Spleen (tissue), 11 donors: ENCODE measurements at regions not wholly inside any gene's neighbourhood (a gene's known extent, or its start where the extent isn't known, plus 50 kb on each side); places are given as distances from the start of the nearest gene placed in this dataset.

Experiments
- DNase-seq: peaks from one replicate; pipeline ENCODE4 v3.0.0-alpha.2; 2020
- H3K27ac ChIP-seq, 8 donors: fragments of 200-600 bp; sonication (generic) in 7 of 8; 1 replicate in 4 of 8; 2 replicates in 4 of 8; pipeline versions ENCODE4 v1.5.0 to v1.8.0; 2016 to 2021; ENCODE audit warnings: inconsistent platforms in 4 of 8, mild to moderate bottlenecking in 4 of 8, moderate library complexity in 1 of 8
- H3K27me3 ChIP-seq, 7 donors: fragments of 200-600 bp; sonication (generic) in 6 of 7; replicated peaks in 1 of 7; 1 replicate in 4 of 7; 2 replicates in 3 of 7; pipeline versions ENCODE4 v1.5.0 to v1.8.0; 2016 to 2021; ENCODE audit warnings: inconsistent platforms in 3 of 7, mild to moderate bottlenecking in 1 of 7
- H3K36me3 ChIP-seq, 6 donors: fragments of 200-600 bp; sonication (generic) in 5 of 6; 1 replicate in 4 of 6; 2 replicates in 2 of 6; pipeline versions ENCODE4 v1.5.0 to v1.8.0; 2016 to 2021; ENCODE audit warnings: inconsistent platforms in 2 of 6
- H3K4me1 ChIP-seq, 6 donors: fragments of 200-600 bp; sonication (generic) in 5 of 6; 1 replicate in 3 of 6; 2 replicates in 3 of 6; pipeline versions ENCODE4 v1.5.0 to v1.8.0; 2016 to 2021; ENCODE audit warnings: inconsistent platforms in 3 of 6
- H3K4me3 ChIP-seq, 8 donors: fragments of 200-600 bp; sonication (generic) in 7 of 8; 1 replicate in 4 of 8; 2 replicates in 4 of 8; pipeline versions ENCODE4 v1.5.0 to v1.8.0; 2016 to 2021; ENCODE audit warnings: inconsistent platforms in 4 of 8, mild to moderate bottlenecking in 4 of 8, moderate library complexity in 2 of 8
- H3K9me3 ChIP-seq, 8 donors: fragments of 200-600 bp; sonication (generic) in 7 of 8; 1 replicate in 4 of 8; 2 replicates in 4 of 8; pipeline versions ENCODE4 v1.5.0 to v1.8.0; 2016 to 2021; ENCODE audit warnings: inconsistent platforms in 4 of 8
- CTCF ChIP-seq, 11 experiments: fragments of 200-600 bp in 7 of 11; fragments of 450-650 bp in 4 of 11; sonication (generic) in 4 of 11; IDR thresholded peaks in 8 of 11; conservative IDR thresholded peaks in 3 of 11; 1 replicate in 7 of 11; 2 replicates in 4 of 11; pipeline versions ENCODE4 v1.4.0 to v1.8.0; 2016 to 2021; ENCODE audit warnings: antibody characterized with exemption in 11 of 11, inconsistent platforms in 4 of 11, mild to moderate bottlenecking in 1 of 11
- POLR2A ChIP-seq, 3 donors: fragments of 450-650 bp; IDR thresholded peaks; one replicate each; pipeline ENCODE4 v1.5.1; 2017; ENCODE audit warnings: antibody characterized with exemption in 3 of 3, mild to moderate bottlenecking in 1 of 3
- POLR2AphosphoS5 ChIP-seq, 3 donors: sonication (generic); formaldehyde crosslinking; IDR thresholded peaks; one replicate each; pipeline ENCODE4 v1.5.1; 2017; ENCODE audit warnings: antibody characterized with exemption in 3 of 3
- WGBS, 5 donors: extraction: QIAGEN DNeasy Blood & Tissue Kit in 3 of 5; methylation state at CpG; one replicate each; pipeline versions ENCODE4 v1.1.5 to v1.1.7; 2013 to 2018; 5-methylcytosine and 5-hydroxymethylcytosine counted together
- intact Hi-C: fragments of 100-400 bp; cut with DNase I; formaldehyde crosslinking; loops from one replicate; pipeline ENCODE4 v1.15.0; 2023; ENCODE audit warnings: low total_unique reads
- donor health status: healthy with polysubstance abuse.
- donor health status: DM: no; HTN: no; CAD: no; lungs with moderate emphysema.
- donor health status: DM: no; HTN: no; CAD: no.
- donor health status: Bipolar disorder and iron deficiency.
- donor health status: healthy.
- donor health status: DM: no; HTN: no; CAD: no.
- donor health status: DM: yes; HTN: yes; CAD: no.

GRCh38 chr2:204274429-204274828 lies 270.8 kb upstream of the PARD3B start:
- 93 to 100% (median 96%) methylated on average over 2 of the region's 2 CpGs for WGBS, 5 donors
- peaks cover 0 to 10% (median 0%) of the 10 kb centered on the region in 8 donors for H3K9me3 ChIP-seq
- no peak for DNase-seq
- H3K27me3 ChIP-seq = peaks cover 0 to 17% (median 0%) of the 10 kb centered on the region in 7 donors
- H3K4me3 ChIP-seq = no peak overlapping the region
- H3K36me3 ChIP-seq = no peaks in the 10 kb centered on the region
- no peak overlapping the region for H3K27ac ChIP-seq
- intact Hi-C loops = no loop called here
- no peak for TF ChIP-seq POLR2A (IDR thresholded peaks at IDR 0.05)
- no peak for TF ChIP-seq POLR2AphosphoS5 (IDR thresholded peaks at IDR 0.05)
- TF ChIP-seq CTCF (IDR thresholded peaks at IDR 0.05 in 8 of 11, conservative IDR thresholded peaks at IDR 0.05 in 3 of 11) = no peak
- H3K4me1 ChIP-seq = no peaks in the 10 kb centered on the region

- H3K27me3 ChIP-seq = peaks cover 0 to 17% (median 0%) of the 10 kb centered on the region in 7 donors
- H3K9me3 ChIP-seq = peaks cover 0 to 10% (median 0%) of the 10 kb centered on the region in 8 donors
- H3K27ac ChIP-seq = no peak overlapping the region
- no peaks in the 10 kb centered on the region for H3K4me1 ChIP-seq
- DNase-seq = no peak
- intact Hi-C loops = no loop called here
- H3K4me3 ChIP-seq = no peak overlapping the region
- TF ChIP-seq POLR2AphosphoS5 (IDR thresholded peaks at IDR 0.05) (no peak), CTCF (IDR thresholded peaks at IDR 0.05 in 8 of 11, conservative IDR thresholded peaks at IDR 0.05 in 3 of 11) (no peak), POLR2A (IDR thresholded peaks at IDR 0.05) (no peak)
- 75 to 91% (median 84%) methylated on average over 2 of the region's 2 CpGs for WGBS, 5 donors
- no peaks in the 10 kb centered on the region for H3K36me3 ChIP-seq
These were observed 270.3 kb upstream of the PARD3B start for GRCh38 chr2:204274991-204275390.

GRCh38 chr2:204277226-204277625 lies 268.0 kb upstream of the PARD3B start:
- intact Hi-C loops = no loop called here
- TF ChIP-seq POLR2A (IDR thresholded peaks at IDR 0.05) (no peak), POLR2AphosphoS5 (IDR thresholded peaks at IDR 0.05) (no peak), CTCF (IDR thresholded peaks at IDR 0.05 in 8 of 11, conservative IDR thresholded peaks at IDR 0.05 in 3 of 11) (no peak)
- no peak overlapping the region for H3K4me3 ChIP-seq
- DNase-seq = no peak
- no peaks in the 10 kb centered on the region for H3K9me3 ChIP-seq
- H3K27ac ChIP-seq = no peak overlapping the region
- H3K27me3 ChIP-seq = peaks cover 0 to 17% (median 0%) of the 10 kb centered on the region in 7 donors
- H3K4me1 ChIP-seq = no peaks in the 10 kb centered on the region
- no peaks in the 10 kb centered on the region for H3K36me3 ChIP-seq

GRCh38 chr2:204278454-204278853 lies 266.8 kb upstream of the PARD3B start:
- intact Hi-C loops = no loop called here
- H3K4me1 ChIP-seq = no peaks in the 10 kb centered on the region
- H3K27ac ChIP-seq = no peak overlapping the region
- H3K27me3 ChIP-seq = peaks cover 0 to 15% (median 0%) of the 10 kb centered on the region in 7 donors
- WGBS, 5 donors = 63 to 100% (median 75%) methylated on average over 1 of the region's 1 CpG
- no peak overlapping the region for H3K4me3 ChIP-seq
- no peak for DNase-seq
- no peaks in the 10 kb centered on the region for H3K36me3 ChIP-seq
- TF ChIP-seq POLR2A (IDR thresholded peaks at IDR 0.05) (no peak), POLR2AphosphoS5 (IDR thresholded peaks at IDR 0.05) (no peak), CTCF (IDR thresholded peaks at IDR 0.05 in 8 of 11, conservative IDR thresholded peaks at IDR 0.05 in 3 of 11) (no peak)
- no peaks in the 10 kb centered on the region for H3K9me3 ChIP-seq
